ENCODE measurements at regions not wholly inside any gene's neighbourhood (a gene's known extent, or its start where the extent isn't known, plus 50 kb on each side); places are given as distances from the start of the nearest gene placed in this dataset.

- no peak overlapping the region for H3K9ac ChIP-seq (ENCODE audit: low read length in 5 of 5)
- H3K27ac ChIP-seq (ENCODE audit: low read depth, low read length): peak overlapping the region; percentile 71
- H3K27me3 ChIP-seq (ENCODE audit: control insufficient read depth in 5 of 5, insufficient read depth in 4 of 5, low read length in 5 of 5): no peaks in the 10 kb centered on the region
- H3K36me3 ChIP-seq (ENCODE audit: control insufficient read depth in 5 of 5, insufficient read depth in 5 of 5, low read length in 5 of 5): no peaks in the 10 kb centered on the region
- H3K9me3 ChIP-seq (ENCODE audit: control insufficient read depth in 5 of 5, low read length in 5 of 5): no peaks in the 10 kb centered on the region
- H3K4me1 ChIP-seq (ENCODE audit: control insufficient read depth in 5 of 5, insufficient read depth in 5 of 5, low read length in 5 of 5): peaks cover 0 to 9% (median 0%) of the 10 kb centered on the region in 5 donors
- no peak overlapping the region for H3K4me3 ChIP-seq (ENCODE audit: low read depth in 1 of 5, low read length in 5 of 5)
Measured at GRCh38 chr7:81584667-81585066, 185.2 kb downstream of the HGF start.

GRCh38 chr7:81583882-81584533 lies 185.8 kb downstream of the HGF start:
- Histone ChIP-seq H3K36me3 (ENCODE audit: control insufficient read depth in 5 of 5, insufficient read depth in 5 of 5, low read length in 5 of 5) (no peaks in the 10 kb centered on the region), H3K27ac (ENCODE audit: low read depth, low read length) (peak overlapping the region; percentile 71), H3K9me3 (ENCODE audit: control insufficient read depth in 5 of 5, low read length in 5 of 5) (no peaks in the 10 kb centered on the region), H3K4me1 (ENCODE audit: control insufficient read depth in 5 of 5, insufficient read depth in 5 of 5, low read length in 5 of 5) (peaks cover 0 to 9% (median 0%) of the 10 kb centered on the region in 5 donors), H3K27me3 (ENCODE audit: control insufficient read depth in 5 of 5, insufficient read depth in 4 of 5, low read length in 5 of 5) (no peaks in the 10 kb centered on the region), H3K9ac (ENCODE audit: low read length in 5 of 5) (peak overlapping the region in 1 of 5 donors; percentile 45), H3K4me3 (ENCODE audit: low read depth in 1 of 5, low read length in 5 of 5) (no peak overlapping the region)

- no peaks in the 10 kb centered on the region for H3K9me3 ChIP-seq (ENCODE audit: control insufficient read depth in 5 of 5, low read length in 5 of 5)
- H3K9ac ChIP-seq (ENCODE audit: low read length in 5 of 5): no peak overlapping the region
- peaks cover 0 to 9% (median 0%) of the 10 kb centered on the region in 5 donors for H3K4me1 ChIP-seq (ENCODE audit: control insufficient read depth in 5 of 5, insufficient read depth in 5 of 5, low read length in 5 of 5)
- H3K36me3 ChIP-seq (ENCODE audit: control insufficient read depth in 5 of 5, insufficient read depth in 5 of 5, low read length in 5 of 5): no peaks in the 10 kb centered on the region
- no peaks in the 10 kb centered on the region for H3K27me3 ChIP-seq (ENCODE audit: control insufficient read depth in 5 of 5, insufficient read depth in 4 of 5, low read length in 5 of 5)
- no peak overlapping the region for H3K4me3 ChIP-seq (ENCODE audit: low read depth in 1 of 5, low read length in 5 of 5)
- H3K27ac ChIP-seq (ENCODE audit: low read depth, low read length): no peak overlapping the region
Measured at GRCh38 chr7:81583090-81583489, 186.8 kb downstream of the HGF start.

GRCh38 chr7:81577642-81578340 lies 192.1 kb downstream of the HGF start:
- Histone ChIP-seq H3K9me3 (ENCODE audit: control insufficient read depth in 5 of 5, low read length in 5 of 5) (no peaks in the 10 kb centered on the region), H3K4me3 (ENCODE audit: low read depth in 1 of 5, low read length in 5 of 5) (no peak overlapping the region), H3K36me3 (ENCODE audit: control insufficient read depth in 5 of 5, insufficient read depth in 5 of 5, low read length in 5 of 5) (no peaks in the 10 kb centered on the region)

GRCh38 chr7:81574723-81575326 lies 195.0 kb downstream of the HGF start:
- Histone ChIP-seq H3K4me3 (ENCODE audit: low read depth in 1 of 5, low read length in 5 of 5) (no peak overlapping the region), H3K27me3 (ENCODE audit: control insufficient read depth in 5 of 5, insufficient read depth in 4 of 5, low read length in 5 of 5) (no peaks in the 10 kb centered on the region), H3K9ac (ENCODE audit: low read length in 5 of 5) (no peak overlapping the region), H3K4me1 (ENCODE audit: control insufficient read depth in 5 of 5, insufficient read depth in 5 of 5, low read length in 5 of 5) (no peaks in the 10 kb centered on the region), H3K27ac (ENCODE audit: low read depth, low read length) (no peak overlapping the region), H3K36me3 (ENCODE audit: control insufficient read depth in 5 of 5, insufficient read depth in 5 of 5, low read length in 5 of 5) (no peaks in the 10 kb centered on the region), H3K9me3 (ENCODE audit: control insufficient read depth in 5 of 5, low read length in 5 of 5) (no peaks in the 10 kb centered on the region)

More at GRCh38 chr7:81577642-81578340, 192.1 kb downstream of the HGF start:
- H3K27ac ChIP-seq (ENCODE audit: low read depth, low read length): no peak overlapping the region
- H3K9ac ChIP-seq (ENCODE audit: low read length in 5 of 5): no peak overlapping the region
- H3K27me3 ChIP-seq (ENCODE audit: control insufficient read depth in 5 of 5, insufficient read depth in 4 of 5, low read length in 5 of 5): no peaks in the 10 kb centered on the region
- H3K4me1 ChIP-seq (ENCODE audit: control insufficient read depth in 5 of 5, insufficient read depth in 5 of 5, low read length in 5 of 5): no peaks in the 10 kb centered on the region

GRCh38 chr7:81573932-81574331 lies 195.9 kb downstream of the HGF start:
- Histone ChIP-seq H3K4me1 (ENCODE audit: control insufficient read depth in 5 of 5, insufficient read depth in 5 of 5, low read length in 5 of 5) (no peaks in the 10 kb centered on the region), H3K27me3 (ENCODE audit: control insufficient read depth in 5 of 5, insufficient read depth in 4 of 5, low read length in 5 of 5) (no peaks in the 10 kb centered on the region), H3K9ac (ENCODE audit: low read length in 5 of 5) (no peak overlapping the region), H3K27ac (ENCODE audit: low read depth, low read length) (no peak overlapping the region), H3K4me3 (ENCODE audit: low read depth in 1 of 5, low read length in 5 of 5) (no peak overlapping the region), H3K36me3 (ENCODE audit: control insufficient read depth in 5 of 5, insufficient read depth in 5 of 5, low read length in 5 of 5) (no peaks in the 10 kb centered on the region), H3K9me3 (ENCODE audit: control insufficient read depth in 5 of 5, low read length in 5 of 5) (no peaks in the 10 kb centered on the region)

- Histone ChIP-seq H3K27me3 (ENCODE audit: control insufficient read depth in 5 of 5, insufficient read depth in 4 of 5, low read length in 5 of 5) (no peaks in the 10 kb centered on the region), H3K4me1 (ENCODE audit: control insufficient read depth in 5 of 5, insufficient read depth in 5 of 5, low read length in 5 of 5) (no peaks in the 10 kb centered on the region), H3K36me3 (ENCODE audit: control insufficient read depth in 5 of 5, insufficient read depth in 5 of 5, low read length in 5 of 5) (no peaks in the 10 kb centered on the region), H3K27ac (ENCODE audit: low read depth, low read length) (no peak overlapping the region), H3K9ac (ENCODE audit: low read length in 5 of 5) (no peak overlapping the region), H3K9me3 (ENCODE audit: control insufficient read depth in 5 of 5, low read length in 5 of 5) (no peaks in the 10 kb centered on the region), H3K4me3 (ENCODE audit: low read depth in 1 of 5, low read length in 5 of 5) (no peak overlapping the region)
Measured at GRCh38 chr7:81573128-81573527, 196.7 kb downstream of the HGF start.

GRCh38 chr7:81562581-81562980 lies 207.3 kb downstream of the HGF start:
- no peak overlapping the region for H3K27ac ChIP-seq (ENCODE audit: low read depth, low read length)
- H3K36me3 ChIP-seq (ENCODE audit: control insufficient read depth in 5 of 5, insufficient read depth in 5 of 5, low read length in 5 of 5): no peaks in the 10 kb centered on the region
- H3K9me3 ChIP-seq (ENCODE audit: control insufficient read depth in 5 of 5, low read length in 5 of 5): peaks cover 0 to 7% (median 0%) of the 10 kb centered on the region in 5 donors
- H3K4me3 ChIP-seq (ENCODE audit: low read depth in 1 of 5, low read length in 5 of 5): no peak overlapping the region
- no peaks in the 10 kb centered on the region for H3K4me1 ChIP-seq (ENCODE audit: control insufficient read depth in 5 of 5, insufficient read depth in 5 of 5, low read length in 5 of 5)
- no peak overlapping the region for H3K9ac ChIP-seq (ENCODE audit: low read length in 5 of 5)
- no peaks in the 10 kb centered on the region for H3K27me3 ChIP-seq (ENCODE audit: control insufficient read depth in 5 of 5, insufficient read depth in 4 of 5, low read length in 5 of 5)

GRCh38 chr7:81560708-81561107 lies 209.1 kb downstream of the HGF start:
- no peak overlapping the region for H3K9ac ChIP-seq (ENCODE audit: low read length in 5 of 5)
- H3K27ac ChIP-seq (ENCODE audit: low read depth, low read length): no peak overlapping the region
- H3K27me3 ChIP-seq (ENCODE audit: control insufficient read depth in 5 of 5, insufficient read depth in 4 of 5, low read length in 5 of 5): no peaks in the 10 kb centered on the region
- H3K4me3 ChIP-seq (ENCODE audit: low read depth in 1 of 5, low read length in 5 of 5): no peak overlapping the region
- H3K36me3 ChIP-seq (ENCODE audit: control insufficient read depth in 5 of 5, insufficient read depth in 5 of 5, low read length in 5 of 5): no peaks in the 10 kb centered on the region
- H3K4me1 ChIP-seq (ENCODE audit: control insufficient read depth in 5 of 5, insufficient read depth in 5 of 5, low read length in 5 of 5): no peaks in the 10 kb centered on the region
- H3K9me3 ChIP-seq (ENCODE audit: control insufficient read depth in 5 of 5, low read length in 5 of 5): no peaks in the 10 kb centered on the region

- no peaks in the 10 kb centered on the region for H3K9me3 ChIP-seq (ENCODE audit: control insufficient read depth in 5 of 5, low read length in 5 of 5)
- H3K27me3 ChIP-seq (ENCODE audit: control insufficient read depth in 5 of 5, insufficient read depth in 4 of 5, low read length in 5 of 5): no peaks in the 10 kb centered on the region
- no peak overlapping the region for H3K9ac ChIP-seq (ENCODE audit: low read length in 5 of 5)
- H3K4me3 ChIP-seq (ENCODE audit: low read depth in 1 of 5, low read length in 5 of 5): no peak overlapping the region
- no peaks in the 10 kb centered on the region for H3K4me1 ChIP-seq (ENCODE audit: control insufficient read depth in 5 of 5, insufficient read depth in 5 of 5, low read length in 5 of 5)
- H3K27ac ChIP-seq (ENCODE audit: low read depth, low read length): no peak overlapping the region
- H3K36me3 ChIP-seq (ENCODE audit: control insufficient read depth in 5 of 5, insufficient read depth in 5 of 5, low read length in 5 of 5): no peaks in the 10 kb centered on the region
Measured at GRCh38 chr7:81549484-81550016, 220.3 kb downstream of the HGF start.
